Caco-2 (cell line): ENCODE measurements at regions not wholly inside any gene's neighbourhood (a gene's known extent, or its start where the extent isn't known, plus 50 kb on each side); places are given as distances from the start of the nearest gene placed in this dataset.
"Not testable (repeated sequence)": the region's sequence is repeated elsewhere in the genome, so short reads cannot be mapped to it uniquely, and the experiment has no call there.

ENCODE experiments used
- BruUV-seq: library from RNA; stranded (reverse); fragments of 400-500 nt; replicated peaks from 2 replicates; lab custom pipeline; 2021; lab: Mats Ljungman, UMichigan
- CTCF ChIA-PET: fragments of 300-600 bp; sonication (Branson Sonifier 250); formaldehyde crosslinking; loops from one replicate; lab custom pipeline; 2022; ENCODE audit warnings: antibody characterized with exemption; lab: Charles Lee
- POLR2A ChIA-PET: fragments of 300-600 bp; sonication (Branson Sonifier 250); formaldehyde crosslinking; loops from one replicate; lab custom pipeline; 2022; ENCODE audit warnings: antibody characterized with exemption; lab: Charles Lee
- DNase-seq, 2 experiments: peaks; one replicate each; pipeline versions ENCODE4 v3.0.0 to v3.0.0-alpha.2; 2020 to 2022
- H3K27me3 ChIP-seq: replicated peaks from 2 replicates; pipeline ENCODE4 v1.6.0; 2011; ENCODE audit warnings: low read length; ENCODE audit not compliant: control insufficient read depth, insufficient read depth
- H3K36me3 ChIP-seq: 2 replicates; pipeline ENCODE4 v1.5.1; 2011; ENCODE audit warnings: low read length; ENCODE audit not compliant: control insufficient read depth, insufficient read depth
- H3K4me1 ChIP-seq: fragments of 250-450 bp; sonication (Bioruptor Pico); 2 replicates; pipeline ENCODE4 v1.5.1; 2020; ENCODE audit warnings: mild to moderate bottlenecking
- H3K4me3 ChIP-seq: 2 replicates; pipeline ENCODE4 v1.5.1; 2011; ENCODE audit warnings: low read depth, mild to moderate bottlenecking, control low read depth, low read length
- H3K9me3 ChIP-seq: fragments of 250-450 bp; sonication (Bioruptor Pico); 2 replicates; pipeline ENCODE4 v1.5.1; 2020; ENCODE audit warnings: mild to moderate bottlenecking, moderate library complexity
- H3K27ac Mint-ChIP-seq: one replicate; pipeline ENCODE4 v1.8.0; 2022; ENCODE audit warnings: mixed read lengths; ENCODE audit not compliant: unreplicated experiment
- H3K27me3 Mint-ChIP-seq: one replicate; pipeline ENCODE4 v1.8.0; 2022; ENCODE audit warnings: mixed read lengths; ENCODE audit not compliant: insufficient read depth, unreplicated experiment
- H3K36me3 Mint-ChIP-seq: one replicate; pipeline ENCODE4 v1.8.0; 2022; ENCODE audit warnings: mild to moderate bottlenecking, mixed read lengths; ENCODE audit not compliant: insufficient read depth, unreplicated experiment
- H3K4me1 Mint-ChIP-seq: one replicate; pipeline ENCODE4 v1.8.0; 2022; ENCODE audit warnings: low read depth, mixed read lengths; ENCODE audit not compliant: unreplicated experiment
- H3K4me3 Mint-ChIP-seq: one replicate; pipeline ENCODE4 v1.8.0; 2022; ENCODE audit warnings: mild to moderate bottlenecking, moderate library complexity, mixed read lengths; ENCODE audit not compliant: unreplicated experiment
- H3K9me3 Mint-ChIP-seq: one replicate; pipeline ENCODE4 v1.8.0; 2022; ENCODE audit warnings: mixed read lengths; ENCODE audit not compliant: unreplicated experiment
- intact Hi-C: fragments of 100-400 bp; cut with micrococcal nuclease; formaldehyde crosslinking; loops from one replicate; pipeline ENCODE4 v1.10.0; 2022; ENCODE audit not compliant: unreplicated experiment
- TF ChIP-seq, protein P1 (sequence below), 2 experiments: fragments of 200-600 bp in 1 of 2; IDR thresholded peaks; 1 replicate in 1 of 2; 2 replicates in 1 of 2; pipeline versions ENCODE4 v1.5.1 to v1.8.0; 2011 to 2022; ENCODE audit warnings: antibody characterized with exemption in 1 of 2, control low read depth in 1 of 2, inconsistent platforms in 1 of 2, low read depth in 1 of 2, low read length in 1 of 2, mild to moderate bottlenecking in 1 of 2, moderate library complexity in 1 of 2; ENCODE audit not compliant: insufficient read depth in 1 of 2, severe bottlenecking in 1 of 2, unreplicated experiment in 1 of 2

DNA sequence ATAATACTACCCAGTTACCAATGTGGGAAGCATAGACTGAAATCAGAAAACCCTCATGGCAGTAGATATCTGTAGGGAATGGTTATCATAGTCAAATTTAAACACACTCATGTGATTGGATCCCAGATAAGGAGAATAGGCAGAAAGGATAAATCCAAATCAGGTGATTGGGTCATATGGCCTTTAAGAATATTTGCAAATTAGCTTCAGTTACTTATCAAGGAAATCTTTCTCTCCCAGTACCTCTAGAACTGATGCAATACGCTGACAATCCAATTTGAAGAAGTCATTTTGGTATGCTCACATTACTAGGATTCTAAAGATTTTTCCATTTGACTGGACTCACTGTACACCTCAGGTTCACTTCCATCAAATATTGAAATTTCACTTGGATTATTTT lies 87.7 kb upstream of the MNS1 start:
- H3K36me3 Mint-ChIP-seq = no peaks in the 10 kb centered on the region
- Histone ChIP-seq H3K4me1 (no peaks in the 10 kb centered on the region), H3K27me3 (no peaks in the 10 kb centered on the region), H3K36me3 (no peaks in the 10 kb centered on the region), H3K4me3 (no peak overlapping the region), H3K9me3 (no peaks in the 10 kb centered on the region)
- intact Hi-C loops = no loop called here
- no peak overlapping the region for H3K4me3 Mint-ChIP-seq
- H3K4me1 Mint-ChIP-seq = no peaks in the 10 kb centered on the region
- H3K27ac Mint-ChIP-seq = no peak overlapping the region
- POLR2A ChIA-PET = no interaction called here
- no peak for DNase-seq
- peaks cover 36% of the 10 kb centered on the region for H3K9me3 Mint-ChIP-seq
- CTCF ChIA-PET = no interaction called here
- no peaks in the 10 kb centered on the region for H3K27me3 Mint-ChIP-seq
- BruUV-seq = no TSS peak
- TF ChIP-seq, protein P1, sequence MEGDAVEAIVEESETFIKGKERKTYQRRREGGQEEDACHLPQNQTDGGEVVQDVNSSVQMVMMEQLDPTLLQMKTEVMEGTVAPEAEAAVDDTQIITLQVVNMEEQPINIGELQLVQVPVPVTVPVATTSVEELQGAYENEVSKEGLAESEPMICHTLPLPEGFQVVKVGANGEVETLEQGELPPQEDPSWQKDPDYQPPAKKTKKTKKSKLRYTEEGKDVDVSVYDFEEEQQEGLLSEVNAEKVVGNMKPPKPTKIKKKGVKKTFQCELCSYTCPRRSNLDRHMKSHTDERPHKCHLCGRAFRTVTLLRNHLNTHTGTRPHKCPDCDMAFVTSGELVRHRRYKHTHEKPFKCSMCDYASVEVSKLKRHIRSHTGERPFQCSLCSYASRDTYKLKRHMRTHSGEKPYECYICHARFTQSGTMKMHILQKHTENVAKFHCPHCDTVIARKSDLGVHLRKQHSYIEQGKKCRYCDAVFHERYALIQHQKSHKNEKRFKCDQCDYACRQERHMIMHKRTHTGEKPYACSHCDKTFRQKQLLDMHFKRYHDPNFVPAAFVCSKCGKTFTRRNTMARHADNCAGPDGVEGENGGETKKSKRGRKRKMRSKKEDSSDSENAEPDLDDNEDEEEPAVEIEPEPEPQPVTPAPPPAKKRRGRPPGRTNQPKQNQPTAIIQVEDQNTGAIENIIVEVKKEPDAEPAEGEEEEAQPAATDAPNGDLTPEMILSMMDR (IDR thresholded peaks at IDR 0.05; ENCODE audit: insufficient read depth in 1 of 2, low read depth in 1 of 2, low read length in 1 of 2, severe bottlenecking in 1 of 2, unreplicated experiment in 1 of 2) = no peak

DNA sequence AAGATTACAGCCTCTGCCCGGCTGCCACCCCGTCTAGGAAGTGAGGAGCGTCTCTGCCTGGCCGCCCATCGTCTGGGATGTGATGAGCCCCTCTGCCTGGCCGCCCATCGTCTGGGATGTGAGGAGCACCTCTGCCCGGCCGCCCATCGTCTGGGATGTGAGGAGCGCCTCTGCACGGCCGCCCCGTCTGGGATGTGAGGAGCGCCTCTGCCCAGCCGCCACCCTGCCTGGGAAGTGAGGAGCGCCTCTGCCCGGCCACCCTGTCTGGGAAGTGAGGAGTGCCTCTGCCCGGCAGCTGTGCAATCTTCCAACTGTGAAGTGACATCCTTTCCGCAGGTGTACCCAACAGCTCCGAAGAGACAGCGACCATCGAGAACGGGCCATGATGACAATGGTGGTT lies 75.6 kb upstream of the MNS1 start:
- H3K27ac Mint-ChIP-seq, H3K4me1 ChIP-seq, H3K4me3 Mint-ChIP-seq, H3K36me3 Mint-ChIP-seq, H3K27me3 Mint-ChIP-seq, H3K9me3 ChIP-seq, BruUV-seq, POLR2A ChIA-PET, H3K4me3 ChIP-seq, H3K27me3 ChIP-seq, H3K4me1 Mint-ChIP-seq, DNase-seq, intact Hi-C loops, CTCF ChIA-PET, H3K36me3 ChIP-seq: not testable (repeated sequence)
- H3K9me3 Mint-ChIP-seq = peaks cover 38% of the 10 kb centered on the region

DNA sequence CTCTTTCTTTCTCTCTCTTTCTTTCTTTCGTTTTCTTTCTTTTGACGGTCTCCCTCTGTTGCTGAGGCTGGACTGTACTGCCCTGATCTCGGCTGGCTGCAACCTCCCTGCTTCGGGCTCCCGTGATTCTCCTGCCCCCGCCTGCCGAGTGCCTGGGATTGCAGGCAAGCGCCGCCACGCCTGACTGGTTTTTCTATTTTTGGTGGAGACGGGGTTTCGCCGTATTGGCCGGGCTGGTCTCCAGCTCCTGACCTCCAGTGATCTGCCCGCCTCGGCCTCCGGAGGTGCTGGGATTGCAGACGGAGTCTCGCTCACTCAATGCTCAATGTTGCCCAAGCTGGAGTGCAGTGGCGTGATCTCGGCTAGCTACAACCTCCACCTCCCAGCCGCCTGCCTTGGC lies 75.2 kb upstream of the MNS1 start:
- BruUV-seq, CTCF ChIA-PET, DNase-seq, H3K4me1 ChIP-seq, H3K36me3 Mint-ChIP-seq, H3K36me3 ChIP-seq, H3K27ac Mint-ChIP-seq, POLR2A ChIA-PET, H3K27me3 Mint-ChIP-seq, H3K4me1 Mint-ChIP-seq, H3K4me3 Mint-ChIP-seq, H3K4me3 ChIP-seq, intact Hi-C loops, H3K9me3 ChIP-seq, H3K27me3 ChIP-seq: not testable (repeated sequence)
- H3K9me3 Mint-ChIP-seq = peaks cover 37% of the 10 kb centered on the region

DNA sequence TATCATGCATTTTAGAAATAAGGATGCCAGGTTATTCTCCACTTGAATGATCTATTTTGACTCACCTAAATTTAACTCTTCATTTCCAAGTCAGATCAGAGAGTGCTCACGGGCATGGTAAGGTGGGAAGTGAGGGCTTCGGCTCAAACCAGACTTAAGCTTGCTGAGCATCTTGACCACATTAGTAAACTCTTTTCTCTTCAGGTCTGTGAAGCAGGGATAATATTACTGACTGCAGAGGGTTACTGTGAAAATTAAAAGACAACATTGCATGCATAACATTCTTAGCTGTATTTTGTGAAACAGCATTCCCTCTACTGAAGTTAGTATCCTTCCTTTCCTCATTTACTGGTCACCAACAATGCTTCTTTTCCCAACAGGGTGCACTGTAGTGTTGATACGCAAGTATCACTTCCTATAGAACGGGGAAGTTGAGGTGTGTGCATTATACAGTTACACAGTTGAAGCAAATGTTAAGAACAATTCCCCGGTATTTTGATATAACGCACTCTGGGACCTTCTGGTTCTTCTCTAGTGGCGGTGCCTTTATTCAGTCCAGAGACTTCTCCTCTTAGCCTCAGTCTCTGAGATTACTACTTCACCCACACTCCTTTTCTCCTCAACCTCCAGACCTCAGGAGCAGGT lies 74.1 kb upstream of the MNS1 start:
- Histone ChIP-seq H3K9me3 (no peaks in the 10 kb centered on the region; the same call in 1 of the 2 replicates), H3K4me3 (no peak overlapping the region), H3K36me3 (no peaks in the 10 kb centered on the region), H3K4me1 (no peaks in the 10 kb centered on the region), H3K27me3 (no peaks in the 10 kb centered on the region; the same call in 1 of the 2 replicates)
- Mint-ChIP-seq H3K4me1 (no peaks in the 10 kb centered on the region), H3K9me3 (peaks cover 26% of the 10 kb centered on the region), H3K4me3 (no peak overlapping the region), H3K36me3 (peaks cover 6% of the 10 kb centered on the region), H3K27me3 (peaks cover 4% of the 10 kb centered on the region), H3K27ac (no peak overlapping the region)
- no peak for DNase-seq
- POLR2A ChIA-PET = no interaction called here
- no TSS peak for BruUV-seq
- intact Hi-C loops = no loop called here
- TF ChIP-seq, protein P1 (IDR thresholded peaks at IDR 0.05; ENCODE audit: insufficient read depth in 1 of 2, low read depth in 1 of 2, low read length in 1 of 2, severe bottlenecking in 1 of 2, unreplicated experiment in 1 of 2) = no peak
- CTCF ChIA-PET = interaction anchor here (1.1 kb wide), 1 partner anchor 42 kb away, joined by 3 read pairs; no protein-coding TSS in a partner anchor
